SK-N-SH (cell line): ENCODE measurements at regions not wholly inside any gene's neighbourhood (a gene's known extent, or its start where the extent isn't known, plus 50 kb on each side); places are given as distances from the start of the nearest gene placed in this dataset.

ENCODE experiments used
- CTCF ChIA-PET: fragments of 300-600, 350-600 bp; formaldehyde crosslinking; extraction: SDS; loops from one replicate; lab custom pipeline; 2021; lab: Yijun Ruan, JAX
- POLR2A ChIA-PET: fragments of 350-600 bp; sonication (Branson Sonifier 250); formaldehyde crosslinking; extraction: SDS; loops from one replicate; lab custom pipeline; 2020; ENCODE audit warnings: antibody characterized with exemption, inconsistent platforms; lab: Yijun Ruan, JAX
- DNase-seq: peaks from one replicate; pipeline ENCODE4 v3.0.0; 2012
- H2AFZ ChIP-seq: fragments of 200-600 bp; sonication (generic); 2 replicates; pipeline ENCODE4 v1.8.1; 2016; ENCODE audit warnings: antibody characterized with exemption, mild to moderate bottlenecking, low read depth
- H3F3A ChIP-seq: fragments of 200-600 bp; sonication (generic); replicated peaks from 2 replicates; pipeline ENCODE3; 2016; ENCODE audit warnings: antibody characterized with exemption, mild to moderate bottlenecking; ENCODE audit not compliant: insufficient read depth
- H3K27ac ChIP-seq, 2 experiments: fragments of 200-500 bp in 1 of 2; fragments of 200-600 bp in 1 of 2; sonication (Bioruptor generic) in 1 of 2; sonication (generic), shearing (Covaris generic) in 1 of 2; 2 replicates each; pipeline versions ENCODE4 v1.5.1 to v1.6.1; 2014 to 2016; ENCODE audit warnings: low read depth in 2 of 2, inconsistent platforms in 1 of 2, low read length in 1 of 2, mild to moderate bottlenecking in 1 of 2, mixed read lengths in 1 of 2
- H3K27me3 ChIP-seq: fragments of 200-600 bp; sonication (generic), shearing (Covaris generic); 2 replicates; pipeline ENCODE4 v1.6.1; 2016; ENCODE audit warnings: mixed run types; ENCODE audit not compliant: insufficient read depth
- H3K36me3 ChIP-seq, 2 experiments: fragments of 200-500 bp in 1 of 2; fragments of 200-600 bp in 1 of 2; sonication (Bioruptor generic) in 1 of 2; sonication (generic) in 1 of 2; replicated peaks in 1 of 2; 2 replicates each; pipeline versions ENCODE3 to v1.5.1; 2014 to 2016; ENCODE audit warnings: low read length in 1 of 2, mild to moderate bottlenecking in 1 of 2; ENCODE audit not compliant: insufficient read depth in 2 of 2, control insufficient read depth in 1 of 2
- H3K4me1 ChIP-seq, 2 experiments: fragments of 200-500 bp in 1 of 2; fragments of 200-600 bp in 1 of 2; sonication (Bioruptor generic) in 1 of 2; sonication (generic), shearing (Covaris generic) in 1 of 2; 2 replicates each; pipeline versions ENCODE4 v1.5.1 to v1.6.1; 2014 to 2016; ENCODE audit warnings: low read depth in 1 of 2, low read length in 1 of 2, mixed run types in 1 of 2; ENCODE audit not compliant: insufficient read depth in 2 of 2, control insufficient read depth in 1 of 2
- H3K4me2 ChIP-seq: fragments of 200-600 bp; sonication (generic), shearing (Covaris generic); 2 replicates; pipeline ENCODE4 v1.6.1; 2017; ENCODE audit warnings: mixed run types
- H3K4me3 ChIP-seq, 2 experiments: fragments of 200-500 bp in 1 of 2; fragments of 200-600 bp in 1 of 2; sonication (Bioruptor generic) in 1 of 2; sonication (generic), shearing (Covaris generic) in 1 of 2; 2 replicates each; pipeline versions ENCODE4 v1.5.1 to v1.8.1; 2014 to 2016; ENCODE audit warnings: low read depth in 2 of 2, inconsistent platforms in 1 of 2, low read length in 1 of 2, mild to moderate bottlenecking in 1 of 2, mixed read lengths in 1 of 2, moderate library complexity in 1 of 2
- H3K79me2 ChIP-seq: fragments of 200-600 bp; sonication (generic); 2 replicates; pipeline ENCODE4 v1.8.1; 2017; ENCODE audit warnings: mild to moderate bottlenecking; ENCODE audit not compliant: insufficient read depth
- H3K9ac ChIP-seq: fragments of 200-600 bp; sonication (generic); 2 replicates; pipeline ENCODE4 v1.6.1; 2017; ENCODE audit warnings: mixed run types
- H3K9me2 ChIP-seq: fragments of 200-600 bp; sonication (generic); 2 replicates; pipeline ENCODE4 v1.6.1; 2017; ENCODE audit warnings: mixed run types
- H3K9me3 ChIP-seq: fragments of 200-600 bp; sonication (generic); 2 replicates; pipeline ENCODE4 v1.6.1; 2017; ENCODE audit warnings: mixed run types, mild to moderate bottlenecking, moderate library complexity
- H4K20me1 ChIP-seq: fragments of 200-600 bp; sonication (generic); 2 replicates; pipeline ENCODE4 v1.6.1; 2017; ENCODE audit warnings: mild to moderate bottlenecking, mixed run types; ENCODE audit not compliant: insufficient read depth
- EP300 ChIP-seq, 2 experiments: IDR thresholded peaks; 2 replicates each; pipeline versions ENCODE4 v1.4.0 to v1.6.1; 2012; ENCODE audit warnings: borderline replicate concordance in 1 of 2, low read depth in 1 of 2, low read length in 1 of 2
- EZH2phosphoT487 ChIP-seq: fragments of 200-600 bp; sonication (generic); IDR thresholded peaks from 2 replicates; pipeline ENCODE4 v1.6.1; 2017; ENCODE audit warnings: low read depth, mixed run types, mild to moderate bottlenecking, antibody characterized with exemption, moderate library complexity, borderline replicate concordance
- FOXM1 ChIP-seq: IDR thresholded peaks from 2 replicates; pipeline ENCODE4 v1.4.0; 2012; ENCODE audit warnings: low read depth, mild to moderate bottlenecking
- GABPA ChIP-seq: IDR thresholded peaks from 2 replicates; pipeline ENCODE4 v1.4.0; 2012; ENCODE audit warnings: low read depth, mild to moderate bottlenecking
- MAX ChIP-seq: IDR thresholded peaks from 2 replicates; pipeline ENCODE4 v1.4.0; 2012; ENCODE audit warnings: low read depth
- NFIC ChIP-seq: IDR thresholded peaks from 2 replicates; pipeline ENCODE4 v1.4.0; 2012; ENCODE audit warnings: borderline replicate concordance
- RFX5 ChIP-seq: IDR thresholded peaks from 2 replicates; pipeline ENCODE4 v1.6.1; 2012; ENCODE audit warnings: mild to moderate bottlenecking, improper control_type of control experiment, low read length
- RXRA ChIP-seq: IDR thresholded peaks from 2 replicates; pipeline ENCODE4 v1.4.0; 2012; ENCODE audit warnings: low read depth, mild to moderate bottlenecking, borderline replicate concordance
- TAF1 ChIP-seq: IDR thresholded peaks from 2 replicates; pipeline ENCODE4 v1.6.1; 2012; ENCODE audit warnings: low read depth, mild to moderate bottlenecking, low read length, moderate library complexity, borderline replicate concordance
- TCF12 ChIP-seq: IDR thresholded peaks from 2 replicates; pipeline ENCODE4 v1.4.0; 2012
- USF1 ChIP-seq: IDR thresholded peaks from 2 replicates; pipeline ENCODE4 v1.4.0; 2012; ENCODE audit warnings: low read depth, borderline replicate concordance
- USF2 ChIP-seq: fragments of 150-350 bp; IDR thresholded peaks from 2 replicates; pipeline ENCODE4 v1.6.1; 2017; ENCODE audit warnings: antibody characterized with exemption, low read length, low read depth, borderline replicate concordance
- WGBS: methylation state at CpG from one replicate; pipeline ENCODE4 v1.1.6; 2017; ENCODE audit warnings: low lambda C conversion rate; 5-methylcytosine and 5-hydroxymethylcytosine counted together

- WGBS = 43% methylated on average over 7 of the region's 7 CpGs
- H3K79me2 ChIP-seq = no peaks in the 10 kb centered on the region
- H3K4me3 ChIP-seq = no peak overlapping the region
- H3K36me3 ChIP-seq = no peaks in the 10 kb centered on the region
- ChIA-PET CTCF (no interaction called here), POLR2A (no interaction called here)
- H4K20me1 ChIP-seq = no peaks in the 10 kb centered on the region
- no peaks in the 10 kb centered on the region for H3F3A ChIP-seq
- H3K4me1 ChIP-seq = no peaks in the 10 kb centered on the region; a peak in 1 of 4 replicates
- H2AFZ ChIP-seq = no peak overlapping the region
- H3K9me3 ChIP-seq = no peaks in the 10 kb centered on the region
- H3K4me2 ChIP-seq = no peak overlapping the region
- H3K9me2 ChIP-seq = no peaks in the 10 kb centered on the region
- DNase-seq = no peak
- TF ChIP-seq USF2 (no peak), TAF1 (no peak), RFX5 (no peak), FOXM1 (no peak), NFIC (no peak), EZH2phosphoT487 (no peak), EP300 (IDR thresholded peaks at IDR 0.05; ENCODE audit: borderline replicate concordance in 1 of 2, low read depth in 1 of 2, low read length in 1 of 2) (no peak), USF1 (no peak), MAX (no peak), TCF12 (no peak), RXRA (no peak)
- H3K27ac ChIP-seq = no peak overlapping the region
- no peaks in the 10 kb centered on the region for H3K27me3 ChIP-seq
- H3K9ac ChIP-seq = no peak overlapping the region
These were observed 173.9 kb downstream of the EPM2A start for GRCh38 chr6:145561095-145562072.

GRCh38 chr6:145562771-145563615, 172.3 kb downstream of the EPM2A start:
- H3K27me3 ChIP-seq = no peaks in the 10 kb centered on the region
- WGBS = 45% methylated on average over 10 of the region's 10 CpGs
- H3F3A ChIP-seq = no peaks in the 10 kb centered on the region
- H3K4me3 ChIP-seq = no peak overlapping the region
- H3K79me2 ChIP-seq = no peaks in the 10 kb centered on the region
- ChIA-PET CTCF (no interaction called here), POLR2A (no interaction called here)
- DNase-seq = no peak
- no peaks in the 10 kb centered on the region for H3K9me2 ChIP-seq
- peaks cover 0 to 5% of the 10 kb centered on the region in 2 experiments; a peak in 1 of 4 replicates for H3K4me1 ChIP-seq
- no peaks in the 10 kb centered on the region for H4K20me1 ChIP-seq
- no peak overlapping the region for H3K4me2 ChIP-seq
- no peaks in the 10 kb centered on the region for H3K36me3 ChIP-seq
- TF ChIP-seq GABPA (no peak), TCF12 (no peak)
- H3K9me3 ChIP-seq = no peaks in the 10 kb centered on the region
- H2AFZ ChIP-seq = no peak overlapping the region
- no peak overlapping the region for H3K27ac ChIP-seq
- no peak overlapping the region for H3K9ac ChIP-seq
